ENCODE measurements at regions not wholly inside any gene's neighbourhood (a gene's known extent, or its start where the extent isn't known, plus 50 kb on each side); places are given as distances from the start of the nearest gene placed in this dataset.

DNA sequence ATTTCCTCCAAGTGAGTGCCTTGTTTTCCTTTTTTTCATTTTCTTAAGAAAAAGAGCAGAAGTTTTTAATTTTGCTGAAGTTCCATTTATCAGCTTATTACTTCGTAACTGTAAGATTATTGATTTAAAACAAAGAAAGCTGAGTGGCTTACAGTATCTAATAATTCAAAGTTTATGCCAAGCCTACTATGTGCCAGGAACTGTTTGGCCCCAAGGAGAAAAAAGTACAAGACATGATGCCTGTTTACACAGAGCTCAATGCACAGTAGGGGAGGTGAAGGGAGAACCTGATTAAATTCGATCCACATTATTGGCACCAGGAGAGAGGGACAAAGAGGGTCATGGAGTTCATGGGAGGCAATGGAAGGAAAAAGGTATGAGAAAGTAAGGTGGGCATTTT, 419.3 kb upstream of the ZMIZ1 start:
- Histone ChIP-seq H3K9me3 (ENCODE audit: low read depth) (no peaks in the 10 kb centered on the region), H3K36me3 (no peaks in the 10 kb centered on the region), H3K27ac (no peak overlapping the region), H3K4me1 (ENCODE audit: low read depth) (no peaks in the 10 kb centered on the region), H3K4me3 (no peak overlapping the region), H3K27me3 (no peaks in the 10 kb centered on the region)
- TF ChIP-seq, protein P1, sequence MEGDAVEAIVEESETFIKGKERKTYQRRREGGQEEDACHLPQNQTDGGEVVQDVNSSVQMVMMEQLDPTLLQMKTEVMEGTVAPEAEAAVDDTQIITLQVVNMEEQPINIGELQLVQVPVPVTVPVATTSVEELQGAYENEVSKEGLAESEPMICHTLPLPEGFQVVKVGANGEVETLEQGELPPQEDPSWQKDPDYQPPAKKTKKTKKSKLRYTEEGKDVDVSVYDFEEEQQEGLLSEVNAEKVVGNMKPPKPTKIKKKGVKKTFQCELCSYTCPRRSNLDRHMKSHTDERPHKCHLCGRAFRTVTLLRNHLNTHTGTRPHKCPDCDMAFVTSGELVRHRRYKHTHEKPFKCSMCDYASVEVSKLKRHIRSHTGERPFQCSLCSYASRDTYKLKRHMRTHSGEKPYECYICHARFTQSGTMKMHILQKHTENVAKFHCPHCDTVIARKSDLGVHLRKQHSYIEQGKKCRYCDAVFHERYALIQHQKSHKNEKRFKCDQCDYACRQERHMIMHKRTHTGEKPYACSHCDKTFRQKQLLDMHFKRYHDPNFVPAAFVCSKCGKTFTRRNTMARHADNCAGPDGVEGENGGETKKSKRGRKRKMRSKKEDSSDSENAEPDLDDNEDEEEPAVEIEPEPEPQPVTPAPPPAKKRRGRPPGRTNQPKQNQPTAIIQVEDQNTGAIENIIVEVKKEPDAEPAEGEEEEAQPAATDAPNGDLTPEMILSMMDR (IDR thresholded peaks at IDR 0.05; ENCODE audit: low read depth, low read length): no peak
- no peak for DNase-seq (ENCODE audit: low read depth in 1 of 2, low spot score in 1 of 2)

DNA sequence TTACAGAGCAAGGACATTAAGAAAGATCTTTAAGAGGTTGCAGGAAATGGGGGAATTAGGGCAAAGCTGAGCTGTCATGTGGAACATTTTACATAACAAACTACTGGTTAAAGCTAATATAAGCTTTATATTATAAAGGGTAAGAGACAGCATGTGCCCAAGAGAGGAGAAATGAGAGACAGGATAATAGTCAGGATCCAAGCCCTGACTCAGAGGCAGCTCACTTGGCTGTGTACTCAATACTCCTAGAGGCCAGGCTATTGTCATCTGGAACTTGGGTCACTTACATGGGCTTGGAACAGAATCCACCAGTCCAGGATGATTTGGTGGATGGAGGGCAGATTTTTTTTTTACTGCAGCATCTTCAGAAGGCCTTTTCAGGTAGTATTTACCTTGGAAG, 418.6 kb upstream of the ZMIZ1 start:
- Histone ChIP-seq H3K9me3 (ENCODE audit: low read depth) (no peaks in the 10 kb centered on the region), H3K36me3 (no peaks in the 10 kb centered on the region), H3K27ac (no peak overlapping the region), H3K4me1 (ENCODE audit: low read depth) (no peaks in the 10 kb centered on the region), H3K27me3 (no peaks in the 10 kb centered on the region), H3K4me3 (no peak overlapping the region)
- TF ChIP-seq, protein P1 (IDR thresholded peaks at IDR 0.05; ENCODE audit: low read depth, low read length): no peak
- no peak for DNase-seq (ENCODE audit: low read depth in 1 of 2, low spot score in 1 of 2)

GRCh38 chr10:78651287-78651686, 417.5 kb upstream of the ZMIZ1 start:
- Histone ChIP-seq H3K36me3 (no peaks in the 10 kb centered on the region), H3K27ac (no peak overlapping the region), H3K27me3 (no peaks in the 10 kb centered on the region), H3K4me3 (no peak overlapping the region), H3K9me3 (ENCODE audit: low read depth) (no peaks in the 10 kb centered on the region), H3K4me1 (ENCODE audit: low read depth) (no peaks in the 10 kb centered on the region)
- no peak for DNase-seq (ENCODE audit: low read depth in 1 of 2, low spot score in 1 of 2)
- TF ChIP-seq, protein P1 (IDR thresholded peaks at IDR 0.05; ENCODE audit: low read depth, low read length): no peak

- no peaks in the 10 kb centered on the region for H3K27me3 ChIP-seq
- TF ChIP-seq, protein P1 (IDR thresholded peaks at IDR 0.05; ENCODE audit: low read depth, low read length): no peak
- DNase-seq (ENCODE audit: low read depth in 1 of 2, low spot score in 1 of 2): no peak
- peaks cover 13% of the 10 kb centered on the region for H3K4me1 ChIP-seq (ENCODE audit: low read depth)
- no peaks in the 10 kb centered on the region for H3K9me3 ChIP-seq (ENCODE audit: low read depth)
- H3K27ac ChIP-seq: no peak overlapping the region
- H3K36me3 ChIP-seq: no peaks in the 10 kb centered on the region
- H3K4me3 ChIP-seq: no peak overlapping the region
Measured at GRCh38 chr10:78653555-78653954, 415.2 kb upstream of the ZMIZ1 start.

DNA sequence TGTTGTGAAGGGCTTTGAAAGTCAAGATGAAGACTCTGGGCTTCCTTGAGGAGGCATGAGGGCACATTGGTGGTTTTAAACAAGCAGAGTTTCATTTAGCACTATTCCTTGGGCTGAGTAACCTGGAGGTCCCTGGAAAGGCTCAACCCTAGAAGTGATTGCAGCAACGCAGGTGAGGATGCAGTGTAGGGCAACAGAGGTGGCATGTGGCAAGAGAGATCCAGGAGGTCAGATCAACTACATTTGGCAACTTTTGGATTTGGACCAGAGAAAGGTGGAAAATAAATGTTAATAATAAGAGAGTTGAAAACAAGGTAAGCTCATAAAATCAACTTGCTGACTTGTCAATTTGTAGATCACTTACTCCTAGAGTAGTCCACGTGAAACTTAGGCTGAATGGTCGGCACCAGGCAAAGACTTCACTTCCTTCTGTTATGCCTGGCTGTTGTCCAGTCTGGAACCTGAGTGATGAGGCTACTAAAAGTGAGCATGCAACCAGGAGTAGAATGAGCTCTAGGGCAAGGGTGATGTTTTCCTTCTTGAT, 414.6 kb upstream of the ZMIZ1 start:
- H3K9me3 ChIP-seq (ENCODE audit: low read depth): no peaks in the 10 kb centered on the region
- no peaks in the 10 kb centered on the region for H3K36me3 ChIP-seq
- DNase-seq (ENCODE audit: low read depth in 1 of 2, low spot score in 1 of 2): no peak
- TF ChIP-seq, protein P1 (IDR thresholded peaks at IDR 0.05; ENCODE audit: low read depth, low read length): no peak
- no peaks in the 10 kb centered on the region for H3K27me3 ChIP-seq
- no peak overlapping the region for H3K27ac ChIP-seq
- H3K4me1 ChIP-seq (ENCODE audit: low read depth): peaks cover 13% of the 10 kb centered on the region
- no peak overlapping the region for H3K4me3 ChIP-seq

DNA sequence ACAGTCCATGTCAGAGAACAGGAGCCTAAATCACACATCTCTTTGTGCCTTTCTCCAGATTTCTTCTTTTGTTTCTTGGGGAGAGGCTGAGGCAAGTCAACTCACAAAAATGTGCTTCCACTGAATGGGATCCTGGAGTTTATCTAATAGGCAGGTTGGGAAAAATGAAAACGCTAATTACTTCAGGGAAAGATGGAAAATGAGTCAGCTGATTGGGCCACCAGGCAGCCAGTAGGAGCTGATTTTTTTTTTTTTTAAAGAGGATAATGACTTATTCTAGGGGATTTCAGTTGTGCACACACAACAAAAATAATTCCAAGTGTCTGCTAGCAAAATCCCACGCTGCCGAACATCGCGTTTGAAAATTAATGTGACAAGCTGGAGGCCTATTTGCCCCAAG, 412.8 kb upstream of the ZMIZ1 start:
- TF ChIP-seq, protein P1 (IDR thresholded peaks at IDR 0.05; ENCODE audit: low read depth, low read length): no peak
- DNase-seq (ENCODE audit: low read depth in 1 of 2, low spot score in 1 of 2): no peak
- Histone ChIP-seq H3K27me3 (no peaks in the 10 kb centered on the region), H3K4me3 (no peak overlapping the region), H3K4me1 (ENCODE audit: low read depth) (peaks cover 13% of the 10 kb centered on the region), H3K36me3 (no peaks in the 10 kb centered on the region), H3K9me3 (ENCODE audit: low read depth) (no peaks in the 10 kb centered on the region), H3K27ac (no peak overlapping the region)

Measured in cardiac muscle cell (in vitro differentiated cells and primary cell).